ENCODE measurements at regions not wholly inside any gene's neighbourhood (a gene's known extent, or its start where the extent isn't known, plus 50 kb on each side); places are given as distances from the start of the nearest gene placed in this dataset.
A peak's percentile ranks its signal among the peaks of the same experiment; 100 is the strongest.

GRCh38 chr2:168338803-168339437 is 91.5 kb upstream of the STK39 start:
- DNase-seq (ENCODE audit: low spot score), result no peak

GRCh38 chr2:168340931-168341330 is 93.5 kb upstream of the STK39 start:
- DNase-seq (ENCODE audit: low spot score), result no peak

GRCh38 chr2:168343586-168343985 is 96.2 kb upstream of the STK39 start:
- DNase-seq (ENCODE audit: low spot score), result no peak

DNA sequence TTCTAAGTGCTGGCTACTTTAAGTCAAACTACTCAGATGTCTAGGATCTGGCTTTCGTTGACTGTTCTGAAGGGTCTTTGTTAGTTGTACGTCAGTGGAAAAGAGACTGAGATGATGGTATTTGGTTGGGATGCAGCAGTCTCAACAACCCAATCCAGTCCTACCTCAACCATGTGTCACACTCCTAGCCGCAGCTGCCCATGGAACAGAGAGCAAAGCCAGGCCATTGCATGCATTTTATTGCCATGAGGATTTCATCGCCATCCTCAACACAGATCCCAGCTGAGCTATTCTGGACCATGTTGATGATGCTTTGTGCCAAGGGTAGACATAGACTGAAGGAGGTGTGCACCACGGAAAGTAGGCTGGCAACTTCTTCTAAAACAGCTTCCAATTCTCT is 97.3 kb upstream of the STK39 start:
- DNase-seq (ENCODE audit: low spot score), result no peak

- no peak for DNase-seq (ENCODE audit: low spot score)
Observed at GRCh38 chr2:168345601-168346000, 98.2 kb upstream of the STK39 start.

GRCh38 chr2:168346725-168347477 is 99.5 kb upstream of the STK39 start:
- DNase-seq (ENCODE audit: low spot score), result peak; percentile 80

DNA sequence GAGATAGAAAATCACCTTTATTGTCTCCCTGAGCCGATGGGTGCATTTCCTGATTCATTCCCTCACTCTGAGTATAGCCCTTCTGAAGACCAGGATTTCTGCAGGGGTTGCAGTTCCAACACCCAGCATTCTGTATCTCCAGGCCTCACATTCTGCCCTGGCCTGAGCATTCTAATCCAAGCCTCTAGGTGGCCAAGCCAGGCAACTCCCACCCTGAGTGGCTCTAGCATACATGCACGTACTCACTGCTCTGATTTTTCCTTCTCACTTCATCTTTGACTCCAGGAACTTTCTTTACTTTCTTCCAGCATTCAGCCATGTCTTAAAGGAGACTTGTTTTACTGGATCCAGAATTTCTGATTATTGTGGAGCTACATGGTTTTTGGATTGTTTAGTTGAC is 100.7 kb upstream of the STK39 start:
- no peak for DNase-seq (ENCODE audit: low spot score)

- DNase-seq (ENCODE audit: low spot score), result no peak
Observed at GRCh38 chr2:168350380-168350779, 103.0 kb upstream of the STK39 start.

GRCh38 chr2:168353251-168353650 is 102.8 kb upstream of the CERS6 start:
- no peak for DNase-seq (ENCODE audit: low spot score)

GRCh38 chr2:168354499-168354898 is 101.6 kb upstream of the CERS6 start:
- no peak for DNase-seq (ENCODE audit: low spot score)

- DNase-seq (ENCODE audit: low spot score), result no peak
Observed at GRCh38 chr2:168355121-168355520, 101.0 kb upstream of the CERS6 start.

DNA sequence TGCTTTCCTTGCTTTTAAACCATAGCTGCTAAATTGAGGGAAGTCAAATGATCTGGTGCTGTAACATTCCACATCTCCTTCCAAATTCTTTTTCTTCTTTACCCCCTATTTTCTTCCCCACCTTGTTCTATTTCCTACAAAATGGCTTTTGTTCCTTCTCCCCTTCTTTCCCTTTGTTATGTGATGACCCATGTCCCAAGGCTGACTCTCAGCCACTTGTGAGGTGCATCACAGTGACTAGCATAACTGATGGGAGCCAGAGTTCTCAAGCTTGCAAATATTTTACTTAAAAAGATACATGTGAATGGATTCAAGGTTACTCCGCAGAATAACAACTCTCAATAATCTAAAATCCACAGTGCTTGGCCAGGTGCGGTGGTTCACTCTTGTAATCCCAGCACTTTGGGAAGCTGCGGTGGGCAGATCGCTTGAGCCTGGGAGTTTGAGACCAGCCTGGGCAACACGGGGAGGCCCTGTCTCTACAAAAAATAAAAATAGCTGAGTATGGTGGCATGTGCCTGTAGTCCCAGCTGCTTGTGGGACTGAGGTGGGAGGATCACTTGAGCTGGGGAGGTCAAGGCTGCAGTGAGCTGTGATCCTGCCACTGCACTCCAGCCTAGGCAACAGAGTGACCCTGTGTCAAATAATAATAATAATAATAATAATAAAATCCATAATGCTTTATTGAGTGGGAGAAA is 100.1 kb upstream of the CERS6 start:
- no peak for DNase-seq (ENCODE audit: low spot score)

- no peak for DNase-seq (ENCODE audit: low spot score)
Observed at GRCh38 chr2:168356477-168356835, 99.6 kb upstream of the CERS6 start.

DNA sequence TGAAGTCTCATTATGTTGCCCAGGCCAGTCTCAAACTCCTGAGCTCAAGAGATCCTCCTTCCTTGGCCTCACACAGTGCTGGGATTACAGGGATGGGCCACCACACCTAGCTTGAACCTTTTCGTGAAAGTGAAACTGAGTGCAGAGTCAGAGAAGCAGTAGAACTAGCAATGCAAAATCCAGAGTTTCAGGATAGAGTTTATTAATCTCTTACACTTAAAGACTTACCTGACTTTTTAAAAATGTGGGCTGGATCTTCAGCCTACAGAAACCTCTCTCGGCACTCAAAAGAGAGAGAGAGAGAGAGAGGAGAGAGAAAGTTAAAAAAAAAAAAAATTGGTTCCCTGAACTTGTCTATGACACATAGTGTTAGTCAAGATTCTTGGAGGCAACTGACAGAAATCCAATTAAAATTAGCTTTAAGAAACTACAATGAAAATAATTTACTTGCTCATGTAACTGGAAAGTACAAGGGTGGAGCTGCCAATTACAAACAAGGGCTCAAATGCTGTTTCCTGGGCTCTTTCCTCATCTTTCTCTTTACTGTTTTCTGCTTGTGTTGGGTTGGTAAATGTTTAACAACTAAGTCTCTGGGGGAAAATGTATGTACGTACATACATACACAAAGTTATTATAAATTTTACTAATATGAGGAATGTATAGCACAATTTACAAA is 98.1 kb upstream of the CERS6 start:
- no peak for DNase-seq (ENCODE audit: low spot score)

DNA sequence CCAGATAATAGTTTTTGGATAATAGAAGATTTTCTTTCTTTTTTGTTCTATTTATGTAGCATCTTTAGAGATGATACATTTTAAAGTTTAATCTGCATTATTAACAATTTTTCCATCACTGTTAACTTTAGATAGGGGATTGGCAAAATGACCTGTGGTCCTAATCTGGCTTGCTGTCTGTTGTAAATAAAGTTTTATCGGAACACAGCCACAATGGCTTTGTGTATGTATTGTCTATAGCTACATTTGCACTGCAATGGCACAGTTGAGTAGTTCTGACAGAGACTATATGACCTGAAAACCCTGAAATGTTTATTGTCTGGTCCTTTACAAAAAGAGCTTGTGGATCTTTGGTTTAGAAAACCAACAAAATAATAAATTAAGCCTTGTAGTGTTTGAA is 97.0 kb upstream of the CERS6 start:
- no peak for DNase-seq (ENCODE audit: low spot score)

DNA sequence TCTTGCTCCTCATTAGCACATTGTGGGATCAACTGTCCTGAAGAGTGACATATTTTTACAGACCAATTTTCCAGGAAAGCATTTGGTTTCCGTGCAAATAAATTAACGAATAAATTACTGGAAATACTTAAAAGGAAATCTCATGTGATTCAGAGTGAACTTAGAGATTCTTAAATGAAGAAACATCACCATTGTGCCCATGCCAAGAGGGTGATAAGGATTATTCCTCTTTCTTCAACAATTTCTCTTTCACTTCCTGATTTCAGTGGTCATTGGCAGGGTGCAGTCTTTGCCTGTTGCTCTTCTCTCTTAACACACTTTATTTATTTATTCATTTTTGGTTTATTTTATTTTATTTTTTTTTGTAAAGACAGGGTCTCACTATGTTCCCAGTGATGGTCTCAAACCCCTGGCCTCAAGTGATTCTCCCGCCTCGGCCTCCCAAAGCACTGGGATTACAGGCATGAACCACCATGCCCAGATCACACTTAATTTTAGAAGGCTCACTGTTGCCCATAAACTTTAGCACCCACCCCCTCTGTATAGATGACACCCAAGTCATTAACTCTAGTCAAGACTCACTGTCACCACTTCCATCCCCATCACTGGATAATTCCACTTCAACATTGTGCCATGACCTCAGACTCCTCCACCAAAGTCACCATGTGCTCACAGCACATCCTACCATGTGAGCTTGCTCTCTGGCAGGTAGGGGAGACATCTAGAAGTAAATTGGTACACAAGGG is 92.6 kb upstream of the CERS6 start:
- no peak for DNase-seq (ENCODE audit: low spot score)

DNA sequence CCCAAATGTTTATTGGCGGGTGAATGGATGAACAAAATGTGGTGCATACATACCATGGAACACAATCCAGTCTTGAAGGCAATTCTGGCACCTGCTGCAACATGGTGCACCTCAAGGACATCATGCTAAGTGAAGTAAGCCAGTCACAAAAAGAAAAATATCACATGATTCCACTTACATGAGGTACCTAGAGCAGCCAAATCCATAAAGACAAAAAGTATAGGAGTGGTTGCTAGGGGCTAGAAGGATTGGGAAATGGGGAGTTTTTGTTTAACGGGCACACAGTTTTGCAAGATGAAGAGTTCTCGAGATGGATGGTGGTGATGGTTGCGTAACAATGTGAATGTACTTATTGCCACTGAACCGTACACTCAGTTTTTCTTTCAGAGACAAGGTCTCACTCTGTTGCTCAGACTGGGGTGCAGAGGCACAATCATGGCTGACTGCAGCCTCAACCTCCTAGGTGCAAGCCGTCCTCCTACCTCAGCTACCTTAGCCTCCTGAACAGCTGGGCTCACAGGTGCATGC is 90.9 kb upstream of the CERS6 start:
- DNase-seq (ENCODE audit: low spot score), result no peak

DNA sequence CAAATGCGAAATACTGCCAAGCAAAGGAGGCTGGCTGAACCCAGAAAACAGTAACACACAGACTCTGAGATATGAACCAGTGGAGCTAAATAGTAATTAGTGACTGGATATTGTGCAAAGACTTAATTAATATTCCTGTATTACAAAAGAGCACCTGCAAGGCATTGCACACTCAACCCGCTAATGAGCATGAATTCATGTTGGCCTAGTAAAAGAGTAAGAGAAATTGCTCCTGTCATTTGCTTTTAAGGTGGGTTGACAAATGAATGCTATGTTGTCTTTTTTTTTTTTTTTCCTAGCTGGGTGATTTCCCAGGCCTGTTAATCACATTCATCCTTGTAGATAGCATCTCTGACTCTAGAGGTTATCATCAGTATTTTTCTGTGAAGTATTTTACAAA is 87.0 kb upstream of the CERS6 start:
- DNase-seq (ENCODE audit: low spot score), result no peak

GRCh38 chr2:168371273-168372019 is 84.6 kb upstream of the CERS6 start:
- no peak for DNase-seq (ENCODE audit: low spot score)

GRCh38 chr2:168373468-168373867 is 82.6 kb upstream of the CERS6 start:
- DNase-seq (ENCODE audit: low spot score), result no peak
